ENCODE measurements at regions not wholly inside any gene's neighbourhood (a gene's known extent, or its start where the extent isn't known, plus 50 kb on each side); places are given as distances from the start of the nearest gene placed in this dataset.

DNA sequence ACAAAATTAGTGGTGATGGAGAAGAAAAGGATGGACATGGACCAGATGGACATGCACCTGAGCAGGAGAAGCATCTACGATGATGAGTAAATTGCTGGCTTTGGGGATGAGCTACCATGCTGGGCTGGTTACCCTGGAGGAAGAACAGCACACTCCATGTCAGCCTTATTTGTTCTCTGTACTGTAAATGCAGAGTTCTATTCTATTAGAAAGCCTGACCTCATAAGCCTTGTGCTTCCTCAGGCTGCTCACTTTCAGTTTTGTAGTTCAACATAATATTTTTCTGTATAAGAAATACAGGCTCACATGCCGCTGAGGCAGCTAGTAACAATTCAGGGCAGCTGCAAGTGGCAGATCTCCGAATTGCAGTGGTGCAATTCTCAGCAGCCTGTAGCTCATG is 249.6 kb downstream of the PLA2G4A start:
- TF ChIP-seq POLR2AphosphoS5 (IDR thresholded peaks at IDR 0.05) (no peak), POLR2A (IDR thresholded peaks at IDR 0.05) (no peak)
- TF ChIP-seq, protein P1, sequence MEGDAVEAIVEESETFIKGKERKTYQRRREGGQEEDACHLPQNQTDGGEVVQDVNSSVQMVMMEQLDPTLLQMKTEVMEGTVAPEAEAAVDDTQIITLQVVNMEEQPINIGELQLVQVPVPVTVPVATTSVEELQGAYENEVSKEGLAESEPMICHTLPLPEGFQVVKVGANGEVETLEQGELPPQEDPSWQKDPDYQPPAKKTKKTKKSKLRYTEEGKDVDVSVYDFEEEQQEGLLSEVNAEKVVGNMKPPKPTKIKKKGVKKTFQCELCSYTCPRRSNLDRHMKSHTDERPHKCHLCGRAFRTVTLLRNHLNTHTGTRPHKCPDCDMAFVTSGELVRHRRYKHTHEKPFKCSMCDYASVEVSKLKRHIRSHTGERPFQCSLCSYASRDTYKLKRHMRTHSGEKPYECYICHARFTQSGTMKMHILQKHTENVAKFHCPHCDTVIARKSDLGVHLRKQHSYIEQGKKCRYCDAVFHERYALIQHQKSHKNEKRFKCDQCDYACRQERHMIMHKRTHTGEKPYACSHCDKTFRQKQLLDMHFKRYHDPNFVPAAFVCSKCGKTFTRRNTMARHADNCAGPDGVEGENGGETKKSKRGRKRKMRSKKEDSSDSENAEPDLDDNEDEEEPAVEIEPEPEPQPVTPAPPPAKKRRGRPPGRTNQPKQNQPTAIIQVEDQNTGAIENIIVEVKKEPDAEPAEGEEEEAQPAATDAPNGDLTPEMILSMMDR (IDR thresholded peaks at IDR 0.05 in 8 of 11, conservative IDR thresholded peaks at IDR 0.05 in 3 of 11) = no peak
